Activated T-helper 1 cell treated with anti-CD3 and anti-CD28 coated beads, Interleukin-12 subunit alpha, Interleukin-12 subunit beta, Interleukin-2, Interleukin-4 antibody, amounts not matched to agents 30 ng/mL and 10 ng/mL and 1 ng/mL, durations not matched to agents 14 hours and 24 hours and 36 hours (primary cell): ENCODE measurements at regions not wholly inside any gene's neighbourhood (a gene's known extent, or its start where the extent isn't known, plus 50 kb on each side); places are given as distances from the start of the nearest gene placed in this dataset.
"Not testable (repeated sequence)": the region's sequence is repeated elsewhere in the genome, so short reads cannot be mapped to it uniquely, and the experiment has no call there.

Source experiments
- DNase-seq: peaks from one replicate; pipeline ENCODE4 v3.0.0; 2021; ENCODE audit warnings: low spot score
- H3K27ac Mint-ChIP-seq: one replicate; pipeline ENCODE4 v1.8.0; 2021; ENCODE audit warnings: mild to moderate bottlenecking, mixed read lengths
- H3K27me3 Mint-ChIP-seq: one replicate; pipeline ENCODE4 v1.8.0; 2022; ENCODE audit warnings: mild to moderate bottlenecking, moderate library complexity, mixed read lengths; ENCODE audit not compliant: insufficient read depth
- H3K36me3 Mint-ChIP-seq: one replicate; pipeline ENCODE4 v1.8.0; 2021; ENCODE audit warnings: low read depth, mixed read lengths
- H3K4me1 Mint-ChIP-seq: one replicate; pipeline ENCODE4 v1.8.0; 2021; ENCODE audit warnings: low read depth, mixed read lengths
- H3K4me3 Mint-ChIP-seq: one replicate; pipeline ENCODE4 v1.8.0; 2021; ENCODE audit warnings: mild to moderate bottlenecking, moderate library complexity, mixed read lengths
- H3K9me3 Mint-ChIP-seq: one replicate; pipeline ENCODE4 v1.8.0; 2021; ENCODE audit warnings: mixed read lengths
- intact Hi-C: fragments of 100-400 bp; cut with micrococcal nuclease; formaldehyde crosslinking; loops from one replicate; pipeline ENCODE4 v1.15.1; 2024

DNA sequence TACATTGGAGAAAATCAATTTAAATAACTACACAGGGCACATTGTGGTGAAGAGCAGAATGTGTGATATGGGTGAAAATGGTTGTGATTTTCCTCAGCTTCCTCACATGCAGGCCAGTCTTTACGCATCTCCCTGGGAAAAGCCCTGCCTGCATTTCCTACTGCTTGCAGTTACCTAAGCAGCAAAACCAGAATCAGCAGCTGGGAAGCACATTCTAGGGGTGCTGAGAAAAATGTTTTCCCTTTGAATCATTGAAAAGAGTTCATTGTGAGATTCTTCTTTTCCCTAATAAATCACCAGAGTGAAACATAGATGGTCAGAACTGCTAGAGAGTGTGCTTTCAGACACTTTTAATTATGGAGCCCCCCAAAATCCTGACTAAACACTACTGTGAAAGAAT is 656.0 kb downstream of the TDRD15 start:
- Mint-ChIP-seq H3K27me3 (no peaks in the 10 kb centered on the region), H3K4me1 (no peaks in the 10 kb centered on the region), H3K27ac (no peak overlapping the region), H3K36me3 (no peaks in the 10 kb centered on the region), H3K4me3 (no peak overlapping the region), H3K9me3 (no peaks in the 10 kb centered on the region)
- intact Hi-C loops, result no loop called here
- no peak for DNase-seq

GRCh38 chr2:21781962-21782361 is 658.2 kb downstream of the TDRD15 start:
- Mint-ChIP-seq H3K27ac (no peak overlapping the region), H3K4me1 (no peaks in the 10 kb centered on the region), H3K27me3 (no peaks in the 10 kb centered on the region), H3K9me3 (no peaks in the 10 kb centered on the region), H3K36me3 (no peaks in the 10 kb centered on the region), H3K4me3 (no peak overlapping the region)
- intact Hi-C loops, result no loop called here
- DNase-seq, result no peak

DNA sequence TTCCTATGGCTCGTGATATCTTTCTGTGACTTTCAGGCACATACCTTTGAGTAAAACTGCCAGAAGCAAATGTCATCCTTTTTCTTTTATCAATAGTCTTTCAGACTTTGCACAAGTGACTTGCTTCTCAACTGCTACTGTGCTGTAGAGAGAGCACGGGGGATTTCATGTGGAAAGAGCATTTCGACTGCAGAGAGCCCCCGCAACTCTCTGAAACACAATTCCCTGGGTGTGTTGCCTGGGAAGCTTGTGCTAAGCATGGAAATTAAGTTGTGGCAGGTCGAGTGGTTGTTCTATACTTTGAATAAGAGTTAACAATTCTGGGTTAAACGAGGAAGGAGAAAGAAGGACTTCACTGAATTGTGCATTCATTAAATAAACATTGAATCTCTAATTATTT is 659.1 kb downstream of the TDRD15 start:
- intact Hi-C loops, result no loop called here
- no peaks in the 10 kb centered on the region for H3K27me3 Mint-ChIP-seq
- H3K36me3 Mint-ChIP-seq, result no peaks in the 10 kb centered on the region
- no peaks in the 10 kb centered on the region for H3K9me3 Mint-ChIP-seq
- H3K4me3 Mint-ChIP-seq, result no peak overlapping the region
- DNase-seq, result no peak
- H3K27ac Mint-ChIP-seq, result no peak overlapping the region
- no peaks in the 10 kb centered on the region for H3K4me1 Mint-ChIP-seq

DNA sequence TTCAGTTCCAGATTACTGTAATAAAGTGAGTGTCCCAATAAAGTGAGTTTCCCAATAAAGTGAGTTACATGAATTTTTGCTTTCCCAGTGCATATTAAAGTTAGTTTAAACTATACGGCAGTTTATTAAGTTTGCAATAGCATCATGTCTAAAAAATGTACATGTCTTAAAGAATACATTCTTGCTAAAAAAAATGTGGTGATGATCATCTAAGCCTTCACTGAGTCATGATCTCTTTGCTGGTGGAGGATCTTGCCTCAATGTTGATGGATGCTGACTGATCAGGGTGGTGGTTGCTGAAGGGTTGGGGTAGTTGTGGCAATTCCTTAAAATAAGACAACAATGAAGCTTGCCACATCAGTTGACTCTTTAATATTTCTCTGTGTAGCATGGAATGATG is 664.2 kb downstream of the TDRD15 start:
- Mint-ChIP-seq H3K27me3 (no peaks in the 10 kb centered on the region), H3K4me1 (no peaks in the 10 kb centered on the region), H3K36me3 (no peaks in the 10 kb centered on the region), H3K27ac (no peak overlapping the region), H3K4me3 (no peak overlapping the region), H3K9me3 (peaks cover 3% of the 10 kb centered on the region)
- intact Hi-C loops, result no loop called here
- no peak for DNase-seq

DNA sequence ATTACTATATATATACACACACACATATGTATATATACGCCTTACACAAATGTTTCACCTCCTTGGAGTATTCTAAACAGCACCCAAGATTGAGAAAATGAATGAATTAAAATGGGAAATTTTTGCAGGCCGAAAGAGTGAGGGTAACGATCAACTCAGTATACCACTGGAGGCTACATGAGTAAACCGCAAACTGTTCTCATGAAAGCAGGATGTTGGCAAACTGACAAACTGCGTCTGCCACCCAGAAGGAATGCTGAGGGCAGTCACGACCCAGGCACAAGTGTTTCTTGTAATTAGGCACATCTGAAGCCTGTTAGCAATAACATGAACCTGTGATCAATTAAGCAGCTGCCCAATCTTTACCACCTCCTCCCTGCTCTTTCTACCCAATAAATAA is 666.5 kb downstream of the TDRD15 start:
- DNase-seq, H3K4me1 Mint-ChIP-seq, intact Hi-C loops, H3K4me3 Mint-ChIP-seq, H3K36me3 Mint-ChIP-seq, H3K27me3 Mint-ChIP-seq, H3K27ac Mint-ChIP-seq, H3K9me3 Mint-ChIP-seq: not testable (repeated sequence)

- no peak overlapping the region for H3K4me3 Mint-ChIP-seq
- H3K27ac Mint-ChIP-seq, result no peak overlapping the region
- H3K27me3 Mint-ChIP-seq, result no peaks in the 10 kb centered on the region
- DNase-seq, result no peak
- H3K4me1 Mint-ChIP-seq, result no peaks in the 10 kb centered on the region
- no peaks in the 10 kb centered on the region for H3K36me3 Mint-ChIP-seq
- intact Hi-C loops, result no loop called here
- H3K9me3 Mint-ChIP-seq, result peaks cover 3% of the 10 kb centered on the region
These were observed 668.8 kb downstream of the TDRD15 start for GRCh38 chr2:21792571-21792970.

- H3K36me3 Mint-ChIP-seq, result no peaks in the 10 kb centered on the region
- peaks cover 6% of the 10 kb centered on the region for H3K9me3 Mint-ChIP-seq
- H3K27me3 Mint-ChIP-seq, result no peaks in the 10 kb centered on the region
- no peak for DNase-seq
- intact Hi-C loops, result no loop called here
- H3K4me1 Mint-ChIP-seq, result no peaks in the 10 kb centered on the region
- no peak overlapping the region for H3K27ac Mint-ChIP-seq
- no peak overlapping the region for H3K4me3 Mint-ChIP-seq
These were observed 669.7 kb downstream of the TDRD15 start for GRCh38 chr2:21793461-21793860.

DNA sequence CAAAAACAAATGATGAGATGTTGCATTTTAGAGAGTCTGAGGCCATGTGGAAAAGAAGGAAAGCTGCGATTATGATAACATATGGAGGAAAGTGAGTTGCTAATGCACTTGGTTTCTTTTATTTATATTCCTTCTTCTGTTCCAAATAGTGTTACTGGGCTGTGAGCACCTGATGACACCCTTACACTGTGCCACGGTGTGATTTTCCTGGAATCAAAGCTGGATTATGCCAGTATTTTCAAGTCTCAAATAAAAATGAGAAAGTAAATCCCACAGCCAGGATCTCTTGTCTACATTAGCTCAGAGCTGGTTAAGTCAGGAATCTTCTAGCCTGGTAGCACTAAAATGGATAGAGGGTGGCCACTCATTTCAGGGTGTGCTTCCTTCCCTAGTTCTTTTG is 670.8 kb downstream of the TDRD15 start:
- no peaks in the 10 kb centered on the region for H3K27me3 Mint-ChIP-seq
- H3K4me3 Mint-ChIP-seq, result no peak overlapping the region
- intact Hi-C loops, result no loop called here
- peaks cover 5% of the 10 kb centered on the region for H3K9me3 Mint-ChIP-seq
- no peaks in the 10 kb centered on the region for H3K4me1 Mint-ChIP-seq
- no peaks in the 10 kb centered on the region for H3K36me3 Mint-ChIP-seq
- DNase-seq, result no peak
- H3K27ac Mint-ChIP-seq, result no peak overlapping the region

DNA sequence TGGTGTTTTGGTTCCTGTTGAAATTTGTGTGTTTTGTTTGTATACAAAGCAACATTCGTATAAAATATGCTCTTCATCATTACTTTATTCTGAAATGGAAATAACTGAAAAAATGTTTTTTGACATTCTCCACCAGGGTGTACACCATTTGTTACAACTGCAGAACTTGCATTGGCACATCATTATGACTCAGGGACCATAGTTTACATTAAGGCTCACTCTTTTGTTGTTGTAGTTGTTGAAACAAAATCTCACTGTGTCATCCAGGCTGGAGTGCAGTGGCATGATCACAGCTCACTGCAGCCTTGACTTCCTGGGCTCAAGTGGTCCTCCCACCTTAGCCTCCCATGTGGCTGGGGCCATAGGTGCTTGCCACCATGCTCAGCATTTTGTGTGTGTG is 676.6 kb downstream of the TDRD15 start:
- H3K4me3 Mint-ChIP-seq, result no peak overlapping the region
- H3K27ac Mint-ChIP-seq, result no peak overlapping the region
- no peaks in the 10 kb centered on the region for H3K36me3 Mint-ChIP-seq
- H3K4me1 Mint-ChIP-seq, result no peaks in the 10 kb centered on the region
- intact Hi-C loops, result no loop called here
- no peaks in the 10 kb centered on the region for H3K27me3 Mint-ChIP-seq
- peaks cover 3% of the 10 kb centered on the region for H3K9me3 Mint-ChIP-seq
- no peak for DNase-seq

GRCh38 chr2:21803550-21803949 is 679.8 kb downstream of the TDRD15 start:
- H3K4me3 Mint-ChIP-seq, result no peak overlapping the region
- intact Hi-C loops, result no loop called here
- H3K27ac Mint-ChIP-seq, result no peak overlapping the region
- no peaks in the 10 kb centered on the region for H3K4me1 Mint-ChIP-seq
- DNase-seq, result no peak
- no peaks in the 10 kb centered on the region for H3K9me3 Mint-ChIP-seq
- no peaks in the 10 kb centered on the region for H3K36me3 Mint-ChIP-seq
- H3K27me3 Mint-ChIP-seq, result no peaks in the 10 kb centered on the region

DNA sequence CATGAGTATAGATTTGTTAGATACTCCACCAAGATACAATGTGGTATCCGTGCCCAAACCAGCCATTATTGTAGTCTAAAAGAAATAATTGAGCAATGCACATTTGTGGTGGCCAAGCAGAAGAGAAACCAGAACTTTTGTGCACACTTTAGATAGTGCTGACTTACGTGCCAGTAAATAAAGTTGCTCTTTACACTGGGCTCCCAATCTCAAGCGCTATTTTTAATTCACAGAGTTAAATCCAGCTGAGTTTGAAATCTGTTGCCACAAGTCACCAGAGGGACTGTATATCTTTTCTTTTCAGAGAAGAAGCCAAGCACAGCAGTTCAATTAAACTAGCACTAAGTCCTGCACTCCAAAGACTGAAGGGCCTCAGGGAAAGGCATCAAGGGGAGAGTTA is 680.4 kb downstream of the TDRD15 start:
- Mint-ChIP-seq H3K4me1 (no peaks in the 10 kb centered on the region), H3K36me3 (no peaks in the 10 kb centered on the region), H3K9me3 (no peaks in the 10 kb centered on the region), H3K27me3 (no peaks in the 10 kb centered on the region), H3K27ac (no peak overlapping the region), H3K4me3 (no peak overlapping the region)
- no peak for DNase-seq
- intact Hi-C loops, result no loop called here

GRCh38 chr2:21811541-21811940 is 687.8 kb downstream of the TDRD15 start:
- Mint-ChIP-seq H3K27ac (no peak overlapping the region), H3K4me3 (no peak overlapping the region), H3K4me1 (no peaks in the 10 kb centered on the region), H3K9me3 (no peaks in the 10 kb centered on the region), H3K36me3 (no peaks in the 10 kb centered on the region), H3K27me3 (no peaks in the 10 kb centered on the region)
- DNase-seq, result no peak
- intact Hi-C loops, result no loop called here

DNA sequence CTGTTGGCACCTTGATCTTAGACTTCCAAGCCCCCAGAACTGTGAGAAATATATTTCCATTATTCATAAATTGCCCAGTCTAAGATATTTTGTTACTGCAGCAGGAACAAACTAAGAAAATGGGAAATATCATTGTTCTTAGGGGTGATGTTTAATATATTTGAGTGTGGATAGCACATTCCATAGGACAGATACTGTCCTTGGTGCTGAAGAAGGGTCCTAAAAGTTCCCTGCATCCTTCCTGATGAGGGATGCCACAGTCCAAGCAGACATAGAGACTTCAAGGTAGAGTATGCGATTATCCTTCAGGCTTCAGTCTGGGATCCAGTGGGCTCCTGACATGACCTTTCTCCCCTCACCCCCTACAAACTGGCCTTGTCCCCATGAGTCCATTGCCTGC is 689.0 kb downstream of the TDRD15 start:
- Mint-ChIP-seq H3K36me3 (no peaks in the 10 kb centered on the region), H3K27me3 (no peaks in the 10 kb centered on the region), H3K4me3 (no peak overlapping the region), H3K4me1 (no peaks in the 10 kb centered on the region), H3K27ac (no peak overlapping the region), H3K9me3 (no peaks in the 10 kb centered on the region)
- no peak for DNase-seq
- intact Hi-C loops, result no loop called here

GRCh38 chr2:21814588-21815149 is 690.9 kb downstream of the TDRD15 start:
- no peak overlapping the region for H3K4me3 Mint-ChIP-seq
- H3K27ac Mint-ChIP-seq, result no peak overlapping the region
- peaks cover 2% of the 10 kb centered on the region for H3K9me3 Mint-ChIP-seq
- H3K27me3 Mint-ChIP-seq, result no peaks in the 10 kb centered on the region
- no peaks in the 10 kb centered on the region for H3K4me1 Mint-ChIP-seq
- intact Hi-C loops, result no loop called here
- no peaks in the 10 kb centered on the region for H3K36me3 Mint-ChIP-seq
- no peak for DNase-seq
